Activated CD4-positive, alpha-beta T cell treated with anti-CD3 and anti-CD28 coated beads, Interleukin-10, Interleukin-2, amounts not matched to agents 100 ng/mL and 50 ng/mL, durations not matched to agents 16 hours and 8 hours (primary cell): ENCODE measurements at regions not wholly inside any gene's neighbourhood (a gene's known extent, or its start where the extent isn't known, plus 50 kb on each side); places are given as distances from the start of the nearest gene placed in this dataset.

ENCODE experiments used
- DNase-seq: peaks from one replicate; pipeline ENCODE4 v3.0.0-alpha.2; 2020

- DNase-seq = no peak
Observed at GRCh38 chr6:14966906-14967711, 278.8 kb upstream of the JARID2 start.

- no peak for DNase-seq
Observed at GRCh38 chr6:14968056-14968637, 277.7 kb upstream of the JARID2 start.

GRCh38 chr6:14969126-14969525 is 276.7 kb upstream of the JARID2 start:
- no peak for DNase-seq

- no peak for DNase-seq
Observed at GRCh38 chr6:14972379-14973067, 273.3 kb upstream of the JARID2 start.

- DNase-seq = no peak
Observed at GRCh38 chr6:14974372-14974771, 271.5 kb upstream of the JARID2 start.

- no peak for DNase-seq
Observed at GRCh38 chr6:14974792-14975470, 270.9 kb upstream of the JARID2 start.

- peak; percentile 9 for DNase-seq
Observed at GRCh38 chr6:14975471-14975817, 270.4 kb upstream of the JARID2 start.

- no peak for DNase-seq
Observed at GRCh38 chr6:14977747-14978382, 268.0 kb upstream of the JARID2 start.

GRCh38 chr6:14981960-14982359 is 263.9 kb upstream of the JARID2 start:
- no peak for DNase-seq

- DNase-seq = no peak
Observed at GRCh38 chr6:14983599-14984518, 262.0 kb upstream of the JARID2 start.

GRCh38 chr6:14984519-14984853 is 261.4 kb upstream of the JARID2 start:
- DNase-seq = no peak

GRCh38 chr6:14985366-14985765 is 260.5 kb upstream of the JARID2 start:
- DNase-seq = no peak

GRCh38 chr6:14986370-14986769 is 259.5 kb upstream of the JARID2 start:
- no peak for DNase-seq

GRCh38 chr6:14987490-14987889 is 258.4 kb upstream of the JARID2 start:
- no peak for DNase-seq

GRCh38 chr6:14992382-14992781 is 253.5 kb upstream of the JARID2 start:
- no peak for DNase-seq

- no peak for DNase-seq
Observed at GRCh38 chr6:14995208-14995607, 250.7 kb upstream of the JARID2 start.

GRCh38 chr6:14995966-14996602 is 249.8 kb upstream of the JARID2 start:
- no peak for DNase-seq

- no peak for DNase-seq
Observed at GRCh38 chr6:14996892-14997291, 249.0 kb upstream of the JARID2 start.

- DNase-seq = no peak
Observed at GRCh38 chr6:14997507-14997906, 248.4 kb upstream of the JARID2 start.

GRCh38 chr6:14999106-14999505 is 246.8 kb upstream of the JARID2 start:
- DNase-seq = no peak

- no peak for DNase-seq
Observed at GRCh38 chr6:15001326-15001910, 244.5 kb upstream of the JARID2 start.
